H9 (cell line): ENCODE measurements at regions not wholly inside any gene's neighbourhood (a gene's known extent, or its start where the extent isn't known, plus 50 kb on each side); places are given as distances from the start of the nearest gene placed in this dataset.

ENCODE experiments used
- DNase-seq: peaks from one replicate; pipeline ENCODE4 v3.0.0-alpha.2; 2017
- H2AFZ ChIP-seq: one replicate; pipeline ENCODE4 v1.6.1; 2013; ENCODE audit warnings: mild to moderate bottlenecking, low read length, control low read depth, moderate library complexity
- H2AK5ac ChIP-seq: 2 replicates; pipeline ENCODE4 v1.6.1; 2013; ENCODE audit warnings: low read length, control low read depth, mixed read lengths; ENCODE audit not compliant: insufficient read length
- H2BK120ac ChIP-seq: one replicate; pipeline ENCODE4 v1.6.1; 2013; ENCODE audit warnings: low read depth, mild to moderate bottlenecking, low read length, control low read depth, inconsistent platforms; ENCODE audit not compliant: poor library complexity, severe bottlenecking
- H2BK12ac ChIP-seq: 2 replicates; pipeline ENCODE4 v1.6.1; 2013; ENCODE audit warnings: low read length, control low read depth, mixed read lengths, low read depth; ENCODE audit not compliant: insufficient read length
- H2BK15ac ChIP-seq: 2 replicates; pipeline ENCODE4 v1.6.1; 2013; ENCODE audit warnings: low read depth, low read length, control low read depth
- H2BK20ac ChIP-seq: one replicate; pipeline ENCODE4 v1.6.1; 2013; ENCODE audit warnings: low read depth, mild to moderate bottlenecking, low read length, control low read depth, inconsistent platforms; ENCODE audit not compliant: poor library complexity, severe bottlenecking
- H2BK5ac ChIP-seq: 2 replicates; pipeline ENCODE4 v1.6.1; 2013; ENCODE audit warnings: low read length, control low read depth, mixed read lengths; ENCODE audit not compliant: insufficient read length
- H3K14ac ChIP-seq: 2 replicates; pipeline ENCODE4 v1.6.1; 2013; ENCODE audit warnings: low read length, control low read depth; ENCODE audit not compliant: insufficient read depth
- H3K18ac ChIP-seq: 2 replicates; pipeline ENCODE4 v1.6.1; 2013; ENCODE audit warnings: low read depth, mild to moderate bottlenecking, mixed read lengths, low read length, control low read depth; ENCODE audit not compliant: insufficient read length
- H3K23ac ChIP-seq: 2 replicates; pipeline ENCODE4 v1.6.1; 2013; ENCODE audit warnings: low read length, control low read depth, mixed read lengths, low read depth; ENCODE audit not compliant: insufficient read length
- H3K23me2 ChIP-seq: 2 replicates; pipeline ENCODE4 v1.6.1; 2013; ENCODE audit warnings: low read depth, mild to moderate bottlenecking, mixed read lengths, low read length, control low read depth; ENCODE audit not compliant: insufficient read length, poor library complexity, severe bottlenecking
- H3K27ac ChIP-seq: 2 replicates; pipeline ENCODE4 v1.5.1; 2013; ENCODE audit warnings: low read length, control low read depth, mixed read lengths, low read depth; ENCODE audit not compliant: insufficient read length
- H3K27me3 ChIP-seq: 2 replicates; pipeline ENCODE4 v1.6.1; 2013; ENCODE audit warnings: low read length, control low read depth, inconsistent platforms; ENCODE audit not compliant: insufficient read depth
- H3K4ac ChIP-seq: 2 replicates; pipeline ENCODE4 v1.6.1; 2013; ENCODE audit warnings: low read depth, mild to moderate bottlenecking, control low read depth, inconsistent platforms, low read length, moderate library complexity
- H3K4me1 ChIP-seq: 2 replicates; pipeline ENCODE4 v1.6.1; 2013; ENCODE audit warnings: low read length, control low read depth, inconsistent platforms; ENCODE audit not compliant: insufficient read depth
- H3K4me2 ChIP-seq: 2 replicates; pipeline ENCODE4 v1.6.1; 2013; ENCODE audit warnings: low read length, control low read depth, mixed read lengths; ENCODE audit not compliant: insufficient read length, insufficient read depth
- H3K56ac ChIP-seq: 2 replicates; pipeline ENCODE4 v1.6.1; 2013; ENCODE audit warnings: low read depth, mild to moderate bottlenecking, mixed read lengths, low read length, control low read depth; ENCODE audit not compliant: insufficient read length
- H3K79me1 ChIP-seq: 2 replicates; pipeline ENCODE4 v1.6.1; 2013; ENCODE audit warnings: low read depth, mild to moderate bottlenecking, moderate library complexity, low read length, control low read depth, inconsistent platforms; ENCODE audit not compliant: insufficient read depth, poor library complexity, severe bottlenecking
- H3K79me2 ChIP-seq: 2 replicates; pipeline ENCODE4 v1.6.1; 2013; ENCODE audit warnings: low read length, control low read depth, inconsistent platforms; ENCODE audit not compliant: insufficient read depth
- H3K9ac ChIP-seq: 2 replicates; pipeline ENCODE4 v1.6.1; 2013; ENCODE audit warnings: low read length, control low read depth, mixed read lengths; ENCODE audit not compliant: insufficient read length; ENCODE audit errors: extremely low read depth
- H3K9me3 ChIP-seq: one replicate; pipeline ENCODE4 v1.6.1; 2013; ENCODE audit warnings: low read depth, low read length, inconsistent platforms; ENCODE audit not compliant: control insufficient read depth
- H3T11ph ChIP-seq: one replicate; pipeline ENCODE4 v1.6.1; 2013; ENCODE audit warnings: mild to moderate bottlenecking, low read length, control low read depth, inconsistent platforms
- H4K20me1 ChIP-seq: one replicate; pipeline ENCODE4 v1.6.1; 2013; ENCODE audit not compliant: control insufficient read depth, insufficient read length, insufficient read depth
- H4K5ac ChIP-seq: 2 replicates; pipeline ENCODE4 v1.6.1; 2013; ENCODE audit warnings: low read depth, mild to moderate bottlenecking, mixed read lengths, low read length, control low read depth; ENCODE audit not compliant: insufficient read length
- H4K8ac ChIP-seq: replicated peaks from 2 replicates; pipeline ENCODE4 v1.6.1; 2013; ENCODE audit warnings: low read length, control low read depth, mixed read lengths, low read depth; ENCODE audit not compliant: insufficient read length
- H4K91ac ChIP-seq: 2 replicates; pipeline ENCODE4 v1.6.1; 2013; ENCODE audit warnings: low read depth, mild to moderate bottlenecking, moderate library complexity, mixed read lengths, low read length, control low read depth; ENCODE audit not compliant: insufficient read length
- H3K27ac Mint-ChIP-seq, 3 experiments: 2 replicates in 2 of 3; 3 replicates in 1 of 3; pipeline ENCODE4 v1.8.0; 2020 to 2021; ENCODE audit warnings: mixed read lengths in 3 of 3, mild to moderate bottlenecking in 1 of 3, moderate library complexity in 1 of 3
- H3K27me3 Mint-ChIP-seq: 2 replicates; pipeline ENCODE4 v1.8.0; 2021; ENCODE audit warnings: low read depth, mild to moderate bottlenecking, moderate library complexity, mixed read lengths
- H3K36me3 Mint-ChIP-seq, 3 experiments: 2 replicates in 2 of 3; 3 replicates in 1 of 3; pipeline ENCODE4 v1.8.0; 2020 to 2021; ENCODE audit warnings: low read depth in 3 of 3, mixed read lengths in 3 of 3; ENCODE audit not compliant: insufficient read depth in 1 of 3
- H3K4me1 Mint-ChIP-seq, 2 experiments: 2 replicates each; pipeline ENCODE4 v1.8.0; 2020; ENCODE audit warnings: mixed read lengths in 2 of 2
- H3K4me3 Mint-ChIP-seq, 2 experiments: 2 replicates in 1 of 2; 3 replicates in 1 of 2; pipeline ENCODE4 v1.8.0; 2020 to 2021; ENCODE audit warnings: mild to moderate bottlenecking in 2 of 2, mixed read lengths in 2 of 2, moderate library complexity in 1 of 2
- H3K9me3 Mint-ChIP-seq, 2 experiments: 2 replicates in 1 of 2; 3 replicates in 1 of 2; pipeline ENCODE4 v1.8.0; 2020; ENCODE audit warnings: mild to moderate bottlenecking in 2 of 2, mixed read lengths in 2 of 2, moderate library complexity in 1 of 2
- WGBS: extraction: QIAGEN DNeasy Blood & Tissue Kit; methylation state at CpG from one replicate; pipeline ENCODE4 v1.1.7; 2013; ENCODE audit warnings: missing lambda C conversion rate, low lambda C conversion rate, mixed read lengths; ENCODE audit not compliant: insufficient read length; ENCODE audit errors: extremely low coverage; 5-methylcytosine and 5-hydroxymethylcytosine counted together
- TF ChIP-seq, protein P1 (sequence below): fragments of 200-600 bp; sonication (generic); conservative IDR thresholded peaks from 3 replicates; pipeline ENCODE4 v1.8.0; 2021; ENCODE audit warnings: antibody characterized with exemption, mild to moderate bottlenecking

DNA sequence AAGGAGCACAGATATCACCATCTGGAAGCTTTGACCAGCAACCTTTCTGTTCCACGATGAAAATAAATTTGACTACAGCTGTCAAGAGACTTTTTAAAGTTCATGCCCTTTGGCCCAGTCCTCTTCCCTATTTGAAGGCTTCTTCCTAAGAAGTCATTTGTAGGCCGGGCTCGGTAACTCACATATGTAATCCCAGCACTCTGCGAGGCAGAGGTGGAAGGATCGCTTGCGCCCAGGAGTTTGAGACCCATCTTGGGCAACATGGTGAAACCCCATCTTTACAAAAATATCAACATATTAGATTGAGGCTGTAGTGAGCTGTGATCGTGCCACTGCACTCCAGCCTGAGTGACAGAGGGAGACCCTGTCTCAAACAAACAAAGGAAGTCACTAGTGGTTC, 58.3 kb upstream of the IFFO2 start:
- no peak overlapping the region for H3K18ac ChIP-seq
- H3K79me1 ChIP-seq = no peaks in the 10 kb centered on the region
- H2BK12ac ChIP-seq = no peak overlapping the region
- no peak overlapping the region for H3K27ac ChIP-seq
- H3K27me3 Mint-ChIP-seq = peaks cover 10% of the 10 kb centered on the region
- no peak for DNase-seq
- no peaks in the 10 kb centered on the region for H4K20me1 ChIP-seq
- no peak overlapping the region for H3K4ac ChIP-seq
- no peaks in the 10 kb centered on the region for H3K9me3 Mint-ChIP-seq
- no peaks in the 10 kb centered on the region for H3K79me2 ChIP-seq
- peaks cover 28 to 31% of the 10 kb centered on the region in 2 experiments for H3K4me1 Mint-ChIP-seq
- no peak overlapping the region for H2AFZ ChIP-seq
- no peak overlapping the region for H4K5ac ChIP-seq
- no peak overlapping the region for H4K8ac ChIP-seq
- H3K9ac ChIP-seq = no peak overlapping the region
- H3K23ac ChIP-seq = no peak overlapping the region
- H3K27ac Mint-ChIP-seq = no peak overlapping the region
- TF ChIP-seq, protein P1, sequence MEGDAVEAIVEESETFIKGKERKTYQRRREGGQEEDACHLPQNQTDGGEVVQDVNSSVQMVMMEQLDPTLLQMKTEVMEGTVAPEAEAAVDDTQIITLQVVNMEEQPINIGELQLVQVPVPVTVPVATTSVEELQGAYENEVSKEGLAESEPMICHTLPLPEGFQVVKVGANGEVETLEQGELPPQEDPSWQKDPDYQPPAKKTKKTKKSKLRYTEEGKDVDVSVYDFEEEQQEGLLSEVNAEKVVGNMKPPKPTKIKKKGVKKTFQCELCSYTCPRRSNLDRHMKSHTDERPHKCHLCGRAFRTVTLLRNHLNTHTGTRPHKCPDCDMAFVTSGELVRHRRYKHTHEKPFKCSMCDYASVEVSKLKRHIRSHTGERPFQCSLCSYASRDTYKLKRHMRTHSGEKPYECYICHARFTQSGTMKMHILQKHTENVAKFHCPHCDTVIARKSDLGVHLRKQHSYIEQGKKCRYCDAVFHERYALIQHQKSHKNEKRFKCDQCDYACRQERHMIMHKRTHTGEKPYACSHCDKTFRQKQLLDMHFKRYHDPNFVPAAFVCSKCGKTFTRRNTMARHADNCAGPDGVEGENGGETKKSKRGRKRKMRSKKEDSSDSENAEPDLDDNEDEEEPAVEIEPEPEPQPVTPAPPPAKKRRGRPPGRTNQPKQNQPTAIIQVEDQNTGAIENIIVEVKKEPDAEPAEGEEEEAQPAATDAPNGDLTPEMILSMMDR = no peak
- H3T11ph ChIP-seq = no peak overlapping the region
- no peak overlapping the region for H3K4me3 Mint-ChIP-seq
- no CpG with 5 or more reads among the region's 7 CpGs for WGBS
- no peak overlapping the region for H2BK15ac ChIP-seq
- H3K4me2 ChIP-seq = no peak overlapping the region
- H2AK5ac ChIP-seq = no peak overlapping the region
- H2BK5ac ChIP-seq = no peak overlapping the region
- H4K91ac ChIP-seq = no peak overlapping the region
- H3K23me2 ChIP-seq = no peaks in the 10 kb centered on the region
- H3K36me3 Mint-ChIP-seq = no peaks in the 10 kb centered on the region
- H3K9me3 ChIP-seq = no peaks in the 10 kb centered on the region
- H2BK20ac ChIP-seq = no peak overlapping the region
- no peak overlapping the region for H3K56ac ChIP-seq
- no peak overlapping the region for H3K14ac ChIP-seq
- peaks cover 4% of the 10 kb centered on the region; the same call in 1 of the 2 replicates for H3K4me1 ChIP-seq
- H3K27me3 ChIP-seq = no peaks in the 10 kb centered on the region
- H2BK120ac ChIP-seq = no peak overlapping the region
